ENCODE measurements at regions not wholly inside any gene's neighbourhood (a gene's known extent, or its start where the extent isn't known, plus 50 kb on each side); places are given as distances from the start of the nearest gene placed in this dataset.

DNA sequence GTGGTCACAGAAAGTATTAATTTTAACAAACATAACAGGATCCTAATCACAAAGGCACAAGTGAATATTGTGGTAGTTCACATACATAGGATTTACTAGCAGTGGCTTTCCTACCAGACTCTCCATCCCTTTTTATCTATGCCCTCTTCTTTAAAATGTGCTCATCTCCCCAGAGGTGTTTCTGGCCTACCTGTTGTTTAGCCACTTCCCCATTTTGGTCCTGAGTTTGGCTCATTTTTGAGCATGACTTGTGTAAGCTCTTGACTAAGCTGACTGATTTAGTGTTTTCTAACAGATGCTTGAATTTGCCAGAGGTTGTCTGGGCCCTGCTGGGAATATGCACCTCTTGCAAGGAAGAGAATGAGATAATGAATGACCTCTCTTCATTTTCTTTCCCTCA is 517.7 kb upstream of the CLINT1 start:
- ATAC-seq (no peak), DNase-seq (no peak)
- Histone ChIP-seq H3K4me1 (no peaks in the 10 kb centered on the region), H3K27me3 (no peaks in the 10 kb centered on the region), H3K27ac (no peak overlapping the region), H3K36me3 (replicated peaks in 1 of 2; ENCODE audit: insufficient read depth in 1 of 2, low read depth in 2 of 2) (no peaks in the 10 kb centered on the region), H3K9me3 (no peaks in the 10 kb centered on the region), H3K4me3 (no peak overlapping the region)
- TF ChIP-seq, protein P1, sequence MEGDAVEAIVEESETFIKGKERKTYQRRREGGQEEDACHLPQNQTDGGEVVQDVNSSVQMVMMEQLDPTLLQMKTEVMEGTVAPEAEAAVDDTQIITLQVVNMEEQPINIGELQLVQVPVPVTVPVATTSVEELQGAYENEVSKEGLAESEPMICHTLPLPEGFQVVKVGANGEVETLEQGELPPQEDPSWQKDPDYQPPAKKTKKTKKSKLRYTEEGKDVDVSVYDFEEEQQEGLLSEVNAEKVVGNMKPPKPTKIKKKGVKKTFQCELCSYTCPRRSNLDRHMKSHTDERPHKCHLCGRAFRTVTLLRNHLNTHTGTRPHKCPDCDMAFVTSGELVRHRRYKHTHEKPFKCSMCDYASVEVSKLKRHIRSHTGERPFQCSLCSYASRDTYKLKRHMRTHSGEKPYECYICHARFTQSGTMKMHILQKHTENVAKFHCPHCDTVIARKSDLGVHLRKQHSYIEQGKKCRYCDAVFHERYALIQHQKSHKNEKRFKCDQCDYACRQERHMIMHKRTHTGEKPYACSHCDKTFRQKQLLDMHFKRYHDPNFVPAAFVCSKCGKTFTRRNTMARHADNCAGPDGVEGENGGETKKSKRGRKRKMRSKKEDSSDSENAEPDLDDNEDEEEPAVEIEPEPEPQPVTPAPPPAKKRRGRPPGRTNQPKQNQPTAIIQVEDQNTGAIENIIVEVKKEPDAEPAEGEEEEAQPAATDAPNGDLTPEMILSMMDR (IDR thresholded peaks at IDR 0.05): no peak
- TF ChIP-seq POLR2A (IDR thresholded peaks at IDR 0.05): no peak
- intact Hi-C loops (cut with DNase I): no loop called here

DNA sequence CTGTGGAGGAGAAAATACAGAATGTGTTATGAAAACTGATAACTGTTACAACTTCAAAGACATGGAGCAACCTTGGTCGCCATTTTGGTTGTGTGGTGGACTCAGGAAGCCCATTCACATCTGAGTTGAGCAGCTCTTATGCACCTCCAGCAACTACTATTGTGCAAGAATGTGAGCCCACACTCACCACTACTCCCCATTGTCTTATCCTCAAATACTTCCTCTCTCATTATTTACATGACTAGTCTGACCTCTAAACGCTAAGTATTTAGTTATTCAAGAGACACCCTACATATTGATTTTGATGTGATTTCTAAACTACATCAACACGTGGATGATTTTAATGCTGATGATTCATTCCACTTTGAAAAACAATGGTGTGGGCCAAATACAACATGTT is 516.6 kb upstream of the CLINT1 start:
- TF ChIP-seq, protein P1 (IDR thresholded peaks at IDR 0.05): no peak
- Histone ChIP-seq H3K9me3 (no peaks in the 10 kb centered on the region), H3K36me3 (replicated peaks in 1 of 2; ENCODE audit: insufficient read depth in 1 of 2, low read depth in 2 of 2) (no peaks in the 10 kb centered on the region), H3K4me3 (no peak overlapping the region), H3K4me1 (no peaks in the 10 kb centered on the region), H3K27me3 (no peaks in the 10 kb centered on the region), H3K27ac (no peak overlapping the region)
- ATAC-seq (no peak), DNase-seq (no peak)
- intact Hi-C loops (cut with DNase I): no loop called here
- 48 to 54% methylated on average over 3 of the region's 3 CpGs for WGBS, 2 donors

DNA sequence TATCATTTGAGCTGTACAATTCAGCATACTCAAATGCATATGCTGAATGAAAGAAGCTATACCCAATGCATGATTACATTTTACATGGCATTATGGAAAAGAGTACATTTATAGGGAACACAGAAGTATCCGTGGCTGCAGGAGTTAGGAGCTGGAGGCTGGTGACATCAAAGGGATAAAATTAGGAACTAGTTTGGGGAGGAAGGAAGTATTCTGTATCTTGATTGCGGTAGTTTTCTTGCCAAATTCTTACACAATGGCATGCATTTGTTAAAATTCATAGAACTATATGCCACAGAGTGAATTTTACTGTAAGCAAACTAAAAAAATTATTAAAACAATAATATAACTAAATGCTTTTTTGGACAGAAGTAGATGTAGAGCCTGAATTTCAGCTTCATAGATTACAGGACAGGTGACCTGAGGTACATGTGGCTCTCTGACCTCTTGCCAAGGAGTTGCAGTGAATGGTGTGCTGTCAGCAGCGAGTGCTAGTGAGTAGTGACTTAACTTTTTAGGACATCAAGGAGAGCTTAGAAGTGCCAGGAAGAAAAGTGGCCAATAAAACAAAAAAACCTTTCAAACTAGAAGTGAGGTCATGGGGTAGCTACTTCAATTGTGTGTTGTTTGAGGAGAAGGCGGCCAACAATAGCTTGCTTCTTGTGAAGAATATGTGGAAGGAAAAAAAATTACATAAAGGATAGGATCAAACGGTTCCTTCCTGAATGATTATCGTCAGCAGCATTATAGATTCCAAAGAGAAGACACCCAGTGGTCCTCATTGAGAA is 514.9 kb upstream of the CLINT1 start:
- H3K27me3 ChIP-seq: no peaks in the 10 kb centered on the region
- no peak for DNase-seq

DNA sequence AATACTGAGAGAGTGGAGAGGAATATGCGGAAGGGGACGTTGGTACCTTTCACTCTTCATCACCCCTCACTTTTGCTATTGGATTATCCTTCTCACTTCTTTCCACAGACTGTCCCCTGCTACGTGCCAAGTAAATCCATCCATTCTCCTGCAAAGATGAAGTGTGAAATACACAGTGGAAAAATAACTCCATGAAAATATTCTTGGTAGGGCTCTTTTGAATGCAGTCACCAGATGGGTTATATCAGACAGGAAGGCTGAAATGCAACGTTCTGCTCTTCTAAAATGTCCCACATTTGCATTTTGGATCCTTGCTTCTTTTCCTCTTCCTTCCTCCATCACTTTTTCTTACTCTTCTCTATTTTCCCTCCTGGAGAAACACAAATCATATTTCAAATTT is 510.3 kb upstream of the CLINT1 start:
- Histone ChIP-seq H3K9me3 (no peaks in the 10 kb centered on the region), H3K4me3 (no peak overlapping the region), H3K36me3 (replicated peaks in 1 of 2; ENCODE audit: insufficient read depth in 1 of 2, low read depth in 2 of 2) (no peaks in the 10 kb centered on the region), H3K4me1 (peaks cover 9% of the 10 kb centered on the region), H3K27me3 (no peaks in the 10 kb centered on the region), H3K27ac (no peak overlapping the region)
- TF ChIP-seq POLR2A (IDR thresholded peaks at IDR 0.05): no peak
- TF ChIP-seq, protein P1 (IDR thresholded peaks at IDR 0.05): no peak
- WGBS, 2 donors: 81 to 82% methylated on average over 4 of the region's 4 CpGs
- intact Hi-C loops (cut with DNase I): no loop called here
- ATAC-seq (no peak), DNase-seq (no peak)

More for the DNA sequence above, 514.9 kb upstream of the CLINT1 start:
- intact Hi-C loops (cut with DNase I): no loop called here
- Histone ChIP-seq H3K27ac (no peak overlapping the region), H3K4me1 (no peaks in the 10 kb centered on the region), H3K9me3 (no peaks in the 10 kb centered on the region), H3K4me3 (no peak overlapping the region), H3K36me3 (replicated peaks in 1 of 2; ENCODE audit: insufficient read depth in 1 of 2, low read depth in 2 of 2) (no peaks in the 10 kb centered on the region)
- no peak for ATAC-seq
- no peak for TF ChIP-seq POLR2A (IDR thresholded peaks at IDR 0.05)
- TF ChIP-seq, protein P1 (IDR thresholded peaks at IDR 0.05): no peak
- 61 to 67% methylated on average over 6 of the region's 6 CpGs for WGBS, 2 donors

DNA sequence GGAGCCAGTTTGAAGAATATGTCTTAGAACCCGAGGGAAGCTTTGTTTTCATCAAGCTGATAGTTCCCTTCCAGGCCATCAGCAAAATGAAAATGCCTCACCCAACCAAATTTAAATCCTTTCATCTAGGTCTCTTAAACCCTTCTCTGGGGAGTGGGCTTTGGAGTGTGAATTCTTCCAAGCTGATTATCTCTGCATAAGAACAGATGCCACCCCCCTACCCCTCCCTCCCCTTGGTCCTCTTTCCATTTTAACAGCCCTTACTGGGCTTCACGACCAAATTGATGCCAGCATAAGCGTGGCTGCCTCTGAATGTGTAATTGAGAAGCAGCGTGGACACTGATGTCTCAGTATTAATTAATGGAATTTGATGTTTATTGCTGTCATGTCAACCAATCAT is 509.7 kb upstream of the CLINT1 start:
- no peaks in the 10 kb centered on the region for H3K36me3 ChIP-seq (replicated peaks in 1 of 2; ENCODE audit: insufficient read depth in 1 of 2, low read depth in 2 of 2)
- no peaks in the 10 kb centered on the region for H3K9me3 ChIP-seq
- intact Hi-C loops (cut with DNase I): no loop called here
- no peak for DNase-seq
- H3K27me3 ChIP-seq: no peaks in the 10 kb centered on the region
- no peak for ATAC-seq
- 87 to 93% methylated on average over 4 of the region's 4 CpGs for whole genome bisulfite sequencing, 2 donors
- peaks cover 9% of the 10 kb centered on the region for H3K4me1 ChIP-seq
- H3K27ac ChIP-seq: no peak overlapping the region
- H3K4me3 ChIP-seq: no peak overlapping the region
- no peak for TF ChIP-seq POLR2A (IDR thresholded peaks at IDR 0.05)
- TF ChIP-seq, protein P1 (IDR thresholded peaks at IDR 0.05): no peak
